ENCODE measurements at regions not wholly inside any gene's neighbourhood (a gene's known extent, or its start where the extent isn't known, plus 50 kb on each side); places are given as distances from the start of the nearest gene placed in this dataset.

DNA sequence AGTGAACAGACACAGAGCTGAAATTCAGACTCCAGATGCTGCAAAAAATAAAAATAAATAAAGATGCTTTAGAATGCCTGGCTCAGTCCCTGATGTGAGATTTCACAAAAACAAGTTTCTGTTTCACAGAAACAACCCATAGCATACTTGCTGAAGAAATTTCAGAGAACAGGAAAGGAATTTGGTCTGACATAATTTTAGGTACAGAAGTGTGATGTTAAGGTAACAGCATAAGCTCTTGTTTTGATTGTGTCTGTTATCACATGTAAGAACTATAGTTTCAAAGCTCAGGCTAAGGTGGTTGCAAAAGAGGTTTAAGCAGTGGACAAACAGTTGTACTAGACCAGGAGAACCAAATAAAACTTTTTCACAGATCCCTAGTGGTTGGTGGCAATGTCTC, 152.1 kb downstream of the PTGER3 start:
- FAIRE-seq: no peak

DNA sequence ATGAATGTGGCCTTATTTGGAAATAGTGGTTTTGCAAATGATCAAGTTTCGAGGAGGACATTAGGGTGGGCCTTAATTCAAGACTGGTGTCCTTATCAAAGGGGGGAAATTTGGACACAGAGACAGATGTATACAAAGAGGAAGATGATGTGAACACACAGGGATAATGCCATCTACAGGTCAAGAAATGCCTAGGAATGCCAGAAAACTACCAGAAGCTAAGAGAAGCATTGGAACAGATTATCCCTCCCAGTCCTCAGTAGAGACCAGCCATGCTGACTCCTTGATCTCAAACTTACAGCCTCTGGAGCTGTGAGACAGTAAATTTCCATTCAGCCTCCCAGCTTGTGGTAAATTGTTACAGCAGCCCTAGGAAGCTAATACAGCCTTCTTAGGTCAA, 151.4 kb downstream of the PTGER3 start:
- FAIRE-seq: no peak

DNA sequence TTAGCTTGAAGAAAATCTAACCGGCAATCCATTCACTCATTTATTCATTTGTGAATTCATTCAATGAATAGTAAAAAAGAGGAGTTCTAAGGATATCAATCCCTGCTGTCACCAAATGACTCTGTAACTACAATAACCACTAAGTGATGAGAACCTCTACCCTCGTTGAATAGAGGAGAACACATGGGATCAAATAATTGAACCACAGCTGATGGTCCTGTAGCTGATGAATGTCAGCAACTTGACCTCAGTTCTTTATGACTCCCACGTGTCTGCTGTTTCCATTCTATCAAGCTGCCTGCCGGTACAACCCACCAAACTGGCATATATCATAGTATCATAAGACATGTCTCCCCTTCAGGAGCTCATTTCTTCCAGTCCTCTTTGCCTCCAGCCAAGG, 150.3 kb downstream of the PTGER3 start:
- FAIRE-seq: no peak

DNA sequence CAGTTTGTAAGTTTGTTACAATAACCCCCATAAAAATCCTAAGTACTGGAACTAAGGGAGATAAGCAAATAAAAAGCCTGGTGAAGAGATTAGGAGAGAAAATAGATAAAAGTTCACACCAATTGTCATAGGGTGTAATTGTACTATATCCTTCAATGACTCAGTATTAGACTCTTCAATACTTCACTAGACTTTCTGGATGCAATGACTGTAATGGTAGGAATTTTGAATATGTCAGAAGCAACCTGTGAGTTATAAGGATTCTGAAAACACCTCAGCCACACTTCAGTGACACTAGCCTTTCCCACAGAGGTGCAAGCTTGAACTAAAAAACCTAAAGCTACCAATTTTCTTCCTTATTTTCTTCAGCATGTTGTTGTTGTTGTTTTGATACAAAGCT, 147.9 kb downstream of the PTGER3 start:
- no peak for FAIRE-seq

DNA sequence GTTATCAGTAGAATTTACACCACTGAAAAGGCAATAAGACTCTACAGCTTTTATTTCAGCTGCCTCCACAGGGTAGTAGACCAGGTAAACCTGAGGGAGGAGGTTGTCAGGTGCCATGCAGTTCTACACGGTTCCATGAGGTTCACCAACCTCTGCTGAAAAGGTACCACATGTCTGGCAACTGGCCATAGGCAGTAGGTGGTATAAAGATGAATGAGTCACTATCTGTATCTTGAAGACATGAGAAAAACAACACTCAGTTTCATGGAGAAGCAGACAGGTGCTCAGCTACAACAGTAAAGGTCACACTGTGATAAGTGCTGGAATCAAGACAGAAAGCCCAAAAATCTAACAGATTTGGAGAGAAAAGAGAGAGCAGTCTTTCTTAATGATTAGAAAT, 145.4 kb downstream of the PTGER3 start:
- FAIRE-seq: no peak

DNA sequence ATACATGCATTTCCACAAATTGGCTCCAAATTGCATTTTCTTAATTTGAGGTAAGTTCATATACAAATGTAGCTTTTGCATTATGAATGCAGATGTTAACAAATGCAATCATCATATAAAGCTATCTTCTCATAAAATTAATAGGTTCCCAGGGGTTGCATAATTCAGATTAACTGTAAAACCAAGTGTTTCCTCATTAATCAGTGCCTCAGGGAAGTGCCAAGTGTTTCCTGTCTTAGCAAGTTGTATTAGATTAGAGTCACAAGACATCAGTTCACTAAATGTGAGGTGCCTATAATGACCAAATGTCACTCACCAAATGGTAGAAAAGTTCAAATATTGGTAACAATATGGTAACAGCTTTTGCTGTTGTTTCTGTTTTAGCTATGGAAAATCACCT, 140.8 kb downstream of the PTGER3 start:
- no peak for FAIRE-seq

DNA sequence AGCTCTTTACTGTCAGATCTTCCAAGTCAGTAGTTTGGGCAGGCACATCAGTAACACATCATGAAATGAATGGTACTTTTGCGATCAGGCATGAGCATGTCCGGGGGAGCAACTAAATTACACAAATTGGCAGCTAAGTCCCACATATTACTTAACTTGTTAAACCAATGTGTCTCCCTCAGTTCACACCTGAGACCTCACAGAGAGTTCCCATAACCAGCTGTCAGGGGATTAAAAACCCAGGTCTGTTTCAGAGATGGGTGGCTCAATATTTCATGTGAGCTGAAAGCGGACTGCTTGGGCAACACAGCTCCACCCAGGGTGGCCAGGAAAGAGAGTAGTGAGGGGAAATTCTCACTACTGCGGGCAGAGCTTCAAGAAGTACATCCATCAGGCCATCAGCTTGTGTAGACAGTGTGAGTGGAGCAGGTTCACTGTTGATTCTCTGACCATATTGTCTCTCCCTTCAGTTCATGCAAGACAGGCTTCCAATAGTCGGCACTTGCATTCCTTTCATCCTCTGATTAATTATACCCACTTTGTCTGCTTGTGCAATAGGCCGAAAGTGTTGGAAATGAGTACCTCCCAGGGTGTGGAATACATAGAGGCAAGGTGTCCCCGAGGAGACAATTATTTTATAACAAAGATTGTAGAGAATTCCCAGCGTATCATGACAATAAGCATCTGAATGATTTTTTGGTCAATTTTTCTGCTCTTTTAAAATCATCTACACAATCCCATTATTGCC, 139.9 kb downstream of the PTGER3 start:
- no peak for FAIRE-seq

DNA sequence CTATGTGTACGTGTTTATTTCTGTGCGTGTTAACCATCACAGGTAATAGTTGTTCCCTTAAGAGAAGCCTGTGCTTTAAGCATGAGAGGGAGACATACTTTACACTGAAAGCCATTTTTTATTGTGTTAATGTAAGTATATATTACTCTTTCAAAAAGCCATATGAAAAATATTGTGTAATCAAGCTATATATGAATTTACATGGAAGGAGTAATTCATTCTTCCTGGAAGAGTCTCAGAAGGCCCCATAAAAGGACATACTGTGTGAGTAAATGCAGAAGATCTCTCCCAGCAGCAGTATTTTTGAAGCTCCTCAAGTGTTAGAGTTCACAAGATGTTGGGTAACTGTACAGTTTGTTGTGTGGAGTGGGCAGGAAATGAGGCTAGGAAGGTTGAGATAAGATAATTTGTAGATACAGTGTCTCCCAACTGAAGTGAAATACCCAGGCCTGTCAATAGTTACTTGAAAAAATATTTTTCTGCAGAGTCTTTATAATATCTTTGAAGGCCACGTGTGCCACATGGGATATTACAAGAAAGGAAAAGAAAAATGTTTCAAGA, 138.3 kb downstream of the PTGER3 start:
- FAIRE-seq: no peak

DNA sequence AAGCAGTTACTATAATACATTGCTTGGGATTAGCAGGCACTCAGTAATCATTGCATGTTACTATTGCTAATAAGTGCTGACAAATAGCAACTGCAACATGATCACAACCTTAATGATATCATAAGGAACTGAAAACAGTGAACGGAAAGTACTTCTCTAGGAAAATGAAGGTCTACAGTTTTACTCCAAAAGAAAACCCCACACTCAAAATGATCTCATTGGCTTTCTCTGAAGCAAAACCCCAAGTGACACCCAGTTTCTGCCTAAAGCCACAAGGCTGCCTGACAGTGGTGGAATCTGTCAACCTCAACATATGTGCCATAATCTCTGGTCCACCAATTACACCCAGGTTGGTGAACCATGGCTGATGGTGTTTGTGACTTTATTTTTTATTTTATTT, 137.6 kb downstream of the PTGER3 start:
- no peak for FAIRE-seq

DNA sequence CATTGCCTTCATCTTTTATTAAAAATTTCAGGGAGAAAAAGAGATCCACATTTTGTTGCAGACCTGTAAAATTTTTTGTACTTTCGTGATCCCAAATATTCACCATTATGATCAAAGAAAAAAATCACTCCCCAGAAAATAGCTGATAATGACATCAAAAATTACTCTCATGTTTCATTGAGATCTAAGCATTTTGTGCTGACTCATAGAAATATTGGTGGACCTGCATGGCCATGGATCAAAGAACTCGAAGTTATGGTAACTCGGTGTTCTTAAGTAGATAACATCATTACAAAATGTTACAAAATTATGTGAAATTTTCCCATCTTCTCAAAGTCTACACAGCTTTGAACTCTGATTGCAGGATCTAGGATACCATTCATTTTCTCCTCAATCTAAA, 135.8 kb downstream of the PTGER3 start:
- no peak for FAIRE-seq

DNA sequence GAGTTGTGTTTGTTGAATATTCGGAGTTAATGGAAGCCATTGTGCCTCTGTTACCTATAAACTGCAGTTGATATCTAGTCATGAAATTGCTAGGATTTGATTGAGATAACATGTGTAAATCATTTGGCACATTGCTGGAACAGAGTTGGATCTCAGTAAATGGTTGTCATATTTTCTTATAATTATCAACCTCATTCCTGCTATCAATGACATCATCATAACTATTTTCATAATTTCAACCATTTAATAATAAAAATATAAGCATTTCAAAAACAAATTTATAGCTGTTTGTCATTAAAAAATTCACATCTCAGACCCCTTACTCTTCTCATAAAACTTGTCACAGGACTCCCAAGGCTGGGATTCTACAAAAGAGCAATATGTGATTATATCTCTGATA, 133.4 kb downstream of the PTGER3 start:
- no peak for FAIRE-seq

DNA sequence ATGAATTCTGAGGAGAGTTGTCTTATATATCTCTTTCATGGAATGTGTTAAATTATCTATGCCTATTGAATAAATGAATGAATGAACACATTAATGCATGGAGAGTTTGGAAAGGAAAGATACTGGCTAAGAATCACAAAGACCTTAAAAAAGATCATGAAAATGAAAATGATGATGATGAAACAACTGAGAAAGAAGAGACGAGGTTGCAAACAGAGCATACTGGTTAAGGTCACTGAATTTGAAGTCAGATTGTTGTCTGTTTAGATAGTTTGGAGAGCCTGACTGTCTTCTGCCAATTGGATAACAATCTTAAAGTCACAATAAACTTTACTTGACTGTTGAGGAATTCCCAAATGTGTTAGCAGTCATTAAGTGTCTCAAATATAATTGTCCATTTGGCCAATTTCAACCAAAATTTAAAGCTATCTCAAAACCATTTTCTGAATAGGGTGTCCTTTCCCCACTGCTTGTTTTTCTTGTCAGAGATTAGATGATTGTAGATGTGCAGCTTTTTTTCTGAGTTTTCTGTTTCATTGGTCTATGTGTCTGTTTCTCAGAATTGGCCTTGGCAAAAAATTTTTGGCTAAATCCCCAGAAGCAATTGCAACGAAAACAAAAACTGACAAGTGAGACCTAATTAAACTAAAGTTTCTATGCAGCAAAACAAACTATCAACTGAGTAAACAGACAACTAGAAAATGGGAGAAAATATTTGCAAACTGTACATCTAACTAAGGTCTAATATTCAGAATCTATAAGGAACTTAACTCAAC, 132.2 kb downstream of the PTGER3 start:
- no peak for FAIRE-seq

DNA sequence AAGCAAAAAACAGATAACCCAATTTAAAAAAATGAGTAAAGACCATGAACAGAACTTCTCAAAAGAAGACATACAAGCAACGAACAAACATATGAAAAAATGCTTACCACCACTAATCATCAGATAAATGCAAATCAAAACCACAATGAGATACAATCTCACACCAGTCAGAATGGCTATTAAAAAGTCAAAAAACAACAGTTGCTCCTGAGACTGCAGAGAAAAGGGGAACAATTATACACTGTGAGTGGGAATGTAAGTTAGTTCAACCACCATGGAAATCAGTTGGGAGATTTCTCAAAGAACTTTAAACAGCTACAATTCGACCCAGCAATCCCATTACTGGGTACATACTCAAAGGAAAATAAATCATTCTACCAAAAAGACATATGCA, 131.6 kb downstream of the PTGER3 start:
- no peak for FAIRE-seq

DNA sequence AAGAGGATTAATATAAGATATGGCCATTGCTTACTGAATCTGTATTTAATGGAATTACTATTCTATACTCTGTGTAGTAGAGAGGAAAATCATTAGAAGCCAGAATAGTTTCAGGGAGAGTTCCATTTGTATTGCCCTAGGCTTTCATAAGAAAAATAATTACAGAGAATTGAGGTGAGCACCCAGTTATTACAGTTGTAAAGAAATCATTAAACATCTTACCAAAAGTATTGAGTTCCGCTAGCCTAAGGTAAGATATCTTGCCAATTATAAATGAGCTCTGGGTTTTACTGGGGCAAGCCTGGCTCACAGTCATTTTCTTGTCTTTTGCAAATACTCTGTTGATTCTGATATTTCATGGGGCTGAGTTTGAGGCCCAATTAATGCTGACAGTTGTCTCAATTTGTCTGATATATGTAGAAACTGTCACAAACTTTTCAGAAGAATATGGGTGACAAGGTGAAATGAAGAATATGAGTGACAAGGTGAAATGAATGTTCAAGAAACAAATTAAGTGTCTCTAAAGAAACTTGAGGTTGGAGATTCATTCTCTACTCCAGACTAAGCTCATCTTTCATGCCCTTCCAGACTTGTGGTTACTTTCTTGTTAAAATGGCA, 127.8 kb downstream of the PTGER3 start:
- FAIRE-seq: no peak
